Tibial artery (tissue), 4 donors: ENCODE measurements at regions not wholly inside any gene's neighbourhood (a gene's known extent, or its start where the extent isn't known, plus 50 kb on each side); places are given as distances from the start of the nearest gene placed in this dataset.

Experiments used
- DNase-seq, 2 donors: peaks; one replicate each; pipeline ENCODE4 v3.0.0-alpha.2; 2019
- H3K27ac ChIP-seq, 2 donors: fragments of 200-600 bp; sonication (generic) in 1 of 2; 1 replicate in 1 of 2; 2 replicates in 1 of 2; pipeline ENCODE4 v1.5.1; 2018 to 2019; ENCODE audit warnings: mild to moderate bottlenecking in 1 of 2
- H3K27me3 ChIP-seq, 2 donors: fragments of 200-600 bp; sonication (generic) in 1 of 2; one replicate each; pipeline versions ENCODE4 v1.5.1 to v1.6.0; 2016 to 2019
- H3K36me3 ChIP-seq, 3 donors: fragments of 200-600 bp; sonication (generic) in 2 of 3; one replicate each; pipeline ENCODE4 v1.5.1; 2016 to 2019; ENCODE audit warnings: mild to moderate bottlenecking in 2 of 3
- H3K4me1 ChIP-seq, 4 donors: fragments of 200-600 bp; sonication (generic) in 2 of 4; 1 replicate in 3 of 4; 2 replicates in 1 of 4; pipeline ENCODE4 v1.5.1; 2016 to 2019
- H3K4me3 ChIP-seq, 2 donors: fragments of 200-600 bp; sonication (generic) in 1 of 2; 1 replicate in 1 of 2; 2 replicates in 1 of 2; pipeline ENCODE4 v1.5.1; 2018 to 2019; ENCODE audit warnings: mild to moderate bottlenecking in 2 of 2
- H3K9me3 ChIP-seq, 3 donors: fragments of 200-600 bp; sonication (generic) in 1 of 3; one replicate each; pipeline ENCODE4 v1.5.1; 2016 to 2019
- CTCF ChIP-seq, 2 experiments: fragments of 200-600 bp in 1 of 2; fragments of 450-650 bp in 1 of 2; IDR thresholded peaks; one replicate each; pipeline ENCODE4 v1.5.1; 2017 to 2019; ENCODE audit warnings: antibody characterized with exemption in 2 of 2, mild to moderate bottlenecking in 1 of 2, moderate library complexity in 1 of 2
- intact Hi-C: fragments of 100-400 bp; cut with DNase I; formaldehyde crosslinking; loops from one replicate; pipeline ENCODE4 v1.15.0; 2023; ENCODE audit warnings: low total_unique reads

GRCh38 chrX:121259170-121259569 lies 211.8 kb downstream of the GLUD2 start:
- H3K27me3 ChIP-seq, result no peaks in the 10 kb centered on the region
- no peaks in the 10 kb centered on the region for H3K4me1 ChIP-seq
- TF ChIP-seq CTCF (IDR thresholded peaks at IDR 0.05), result no peak
- H3K9me3 ChIP-seq, result no peaks in the 10 kb centered on the region
- no peak overlapping the region for H3K4me3 ChIP-seq
- no peak overlapping the region for H3K27ac ChIP-seq
- intact Hi-C loops, result no loop called here
- DNase-seq, result no peak
- H3K36me3 ChIP-seq, result no peaks in the 10 kb centered on the region

GRCh38 chrX:121260596-121261240 lies 213.3 kb downstream of the GLUD2 start:
- Histone ChIP-seq H3K4me3 (no peak overlapping the region), H3K27ac (no peak overlapping the region), H3K9me3 (no peaks in the 10 kb centered on the region), H3K36me3 (no peaks in the 10 kb centered on the region), H3K27me3 (no peaks in the 10 kb centered on the region), H3K4me1 (no peaks in the 10 kb centered on the region)
- intact Hi-C loops, result no loop called here
- DNase-seq, result no peak
- no peak for TF ChIP-seq CTCF (IDR thresholded peaks at IDR 0.05)

GRCh38 chrX:121283921-121284320 lies 236.5 kb downstream of the GLUD2 start:
- Histone ChIP-seq H3K27ac (no peak overlapping the region), H3K4me3 (no peak overlapping the region), H3K27me3 (no peaks in the 10 kb centered on the region), H3K9me3 (peaks cover 0 to 4% (median 0%) of the 10 kb centered on the region in 3 donors), H3K4me1 (no peaks in the 10 kb centered on the region), H3K36me3 (no peaks in the 10 kb centered on the region)
- intact Hi-C loops, result no loop called here
- DNase-seq, result no peak
- TF ChIP-seq CTCF (IDR thresholded peaks at IDR 0.05), result no peak

- H3K4me1 ChIP-seq, result no peaks in the 10 kb centered on the region
- H3K9me3 ChIP-seq, result no peaks in the 10 kb centered on the region
- TF ChIP-seq CTCF (IDR thresholded peaks at IDR 0.05), result no peak
- no peaks in the 10 kb centered on the region for H3K36me3 ChIP-seq
- no peak overlapping the region for H3K27ac ChIP-seq
- intact Hi-C loops, result no loop called here
- no peaks in the 10 kb centered on the region for H3K27me3 ChIP-seq
- DNase-seq, result no peak
- no peak overlapping the region for H3K4me3 ChIP-seq
Observed at GRCh38 chrX:121298499-121298898, 251.1 kb downstream of the GLUD2 start.

GRCh38 chrX:121301356-121301755 lies 253.9 kb downstream of the GLUD2 start:
- intact Hi-C loops, result no loop called here
- no peak for DNase-seq

More at GRCh38 chrX:121301356-121301755, 253.9 kb downstream of the GLUD2 start:
- Histone ChIP-seq H3K9me3 (no peaks in the 10 kb centered on the region), H3K27me3 (no peaks in the 10 kb centered on the region), H3K4me1 (no peaks in the 10 kb centered on the region), H3K4me3 (no peak overlapping the region), H3K36me3 (no peaks in the 10 kb centered on the region), H3K27ac (no peak overlapping the region)
- no peak for TF ChIP-seq CTCF (IDR thresholded peaks at IDR 0.05)
